GM12872 (cell line): ENCODE measurements at regions not wholly inside any gene's neighbourhood (a gene's known extent, or its start where the extent isn't known, plus 50 kb on each side); places are given as distances from the start of the nearest gene placed in this dataset.

ENCODE experiments used
- CTCF ChIP-seq: IDR thresholded peaks from 3 replicates; pipeline ENCODE4 v1.5.1; 2011; ENCODE audit warnings: low read depth, mild to moderate bottlenecking, low read length, moderate library complexity; ENCODE audit not compliant: insufficient read depth

GRCh38 chr6:114421199-114421598 lies 78.4 kb upstream of the HS3ST5 start:
- TF ChIP-seq CTCF: no peak

GRCh38 chr6:114419175-114419574 lies 76.4 kb upstream of the HS3ST5 start:
- TF ChIP-seq CTCF: no peak

- TF ChIP-seq CTCF: no peak
These were observed 75.6 kb upstream of the HS3ST5 start for GRCh38 chr6:114418304-114418972.

GRCh38 chr6:114407426-114408035 lies 64.7 kb upstream of the HS3ST5 start:
- TF ChIP-seq CTCF: no peak

- no peak for TF ChIP-seq CTCF
These were observed 61.6 kb upstream of the HS3ST5 start for GRCh38 chr6:114404339-114404955.

GRCh38 chr6:114403858-114404257 lies 61.0 kb upstream of the HS3ST5 start:
- TF ChIP-seq CTCF: no peak

- no peak for TF ChIP-seq CTCF
These were observed 55.7 kb upstream of the HS3ST5 start for GRCh38 chr6:114398481-114398880.
